Spleen (tissue), 11 donors: ENCODE measurements at regions not wholly inside any gene's neighbourhood (a gene's known extent, or its start where the extent isn't known, plus 50 kb on each side); places are given as distances from the start of the nearest gene placed in this dataset.

Experiments used
- DNase-seq: peaks from one replicate; pipeline ENCODE4 v3.0.0-alpha.2; 2020
- H3K27ac ChIP-seq, 8 donors: fragments of 200-600 bp; sonication (generic) in 7 of 8; 1 replicate in 4 of 8; 2 replicates in 4 of 8; pipeline versions ENCODE4 v1.5.0 to v1.8.0; 2016 to 2021; ENCODE audit warnings: inconsistent platforms in 4 of 8, mild to moderate bottlenecking in 4 of 8, moderate library complexity in 1 of 8
- H3K27me3 ChIP-seq, 7 donors: fragments of 200-600 bp; sonication (generic) in 6 of 7; replicated peaks in 1 of 7; 1 replicate in 4 of 7; 2 replicates in 3 of 7; pipeline versions ENCODE4 v1.5.0 to v1.8.0; 2016 to 2021; ENCODE audit warnings: inconsistent platforms in 3 of 7, mild to moderate bottlenecking in 1 of 7
- H3K36me3 ChIP-seq, 6 donors: fragments of 200-600 bp; sonication (generic) in 5 of 6; 1 replicate in 4 of 6; 2 replicates in 2 of 6; pipeline versions ENCODE4 v1.5.0 to v1.8.0; 2016 to 2021; ENCODE audit warnings: inconsistent platforms in 2 of 6
- H3K4me1 ChIP-seq, 6 donors: fragments of 200-600 bp; sonication (generic) in 5 of 6; 1 replicate in 3 of 6; 2 replicates in 3 of 6; pipeline versions ENCODE4 v1.5.0 to v1.8.0; 2016 to 2021; ENCODE audit warnings: inconsistent platforms in 3 of 6
- H3K4me3 ChIP-seq, 8 donors: fragments of 200-600 bp; sonication (generic) in 7 of 8; 1 replicate in 4 of 8; 2 replicates in 4 of 8; pipeline versions ENCODE4 v1.5.0 to v1.8.0; 2016 to 2021; ENCODE audit warnings: inconsistent platforms in 4 of 8, mild to moderate bottlenecking in 4 of 8, moderate library complexity in 2 of 8
- H3K9me3 ChIP-seq, 8 donors: fragments of 200-600 bp; sonication (generic) in 7 of 8; 1 replicate in 4 of 8; 2 replicates in 4 of 8; pipeline versions ENCODE4 v1.5.0 to v1.8.0; 2016 to 2021; ENCODE audit warnings: inconsistent platforms in 4 of 8
- CTCF ChIP-seq, 11 experiments: fragments of 200-600 bp in 7 of 11; fragments of 450-650 bp in 4 of 11; sonication (generic) in 4 of 11; IDR thresholded peaks in 8 of 11; conservative IDR thresholded peaks in 3 of 11; 1 replicate in 7 of 11; 2 replicates in 4 of 11; pipeline versions ENCODE4 v1.4.0 to v1.8.0; 2016 to 2021; ENCODE audit warnings: antibody characterized with exemption in 11 of 11, inconsistent platforms in 4 of 11, mild to moderate bottlenecking in 1 of 11
- POLR2A ChIP-seq, 3 donors: fragments of 450-650 bp; IDR thresholded peaks; one replicate each; pipeline ENCODE4 v1.5.1; 2017; ENCODE audit warnings: antibody characterized with exemption in 3 of 3, mild to moderate bottlenecking in 1 of 3
- POLR2AphosphoS5 ChIP-seq, 3 donors: sonication (generic); formaldehyde crosslinking; IDR thresholded peaks; one replicate each; pipeline ENCODE4 v1.5.1; 2017; ENCODE audit warnings: antibody characterized with exemption in 3 of 3
- WGBS, 5 donors: extraction: QIAGEN DNeasy Blood & Tissue Kit in 3 of 5; methylation state at CpG; one replicate each; pipeline versions ENCODE4 v1.1.5 to v1.1.7; 2013 to 2018; 5-methylcytosine and 5-hydroxymethylcytosine counted together
- intact Hi-C: fragments of 100-400 bp; cut with DNase I; formaldehyde crosslinking; loops from one replicate; pipeline ENCODE4 v1.15.0; 2023; ENCODE audit warnings: low total_unique reads
- donor health status: healthy with polysubstance abuse.
- donor health status: DM: no; HTN: no; CAD: no; lungs with moderate emphysema.
- donor health status: DM: no; HTN: no; CAD: no.
- donor health status: Bipolar disorder and iron deficiency.
- donor health status: healthy.
- donor health status: DM: no; HTN: no; CAD: no.
- donor health status: DM: yes; HTN: yes; CAD: no.

- Histone ChIP-seq H3K36me3 (no peaks in the 10 kb centered on the region), H3K4me1 (peaks cover 0 to 30% (median 5%) of the 10 kb centered on the region in 6 donors), H3K9me3 (no peaks in the 10 kb centered on the region), H3K27me3 (no peaks in the 10 kb centered on the region), H3K4me3 (no peak overlapping the region), H3K27ac (no peak overlapping the region)
- intact Hi-C loops = no loop called here
- no peak for DNase-seq
- TF ChIP-seq CTCF (IDR thresholded peaks at IDR 0.05 in 8 of 11, conservative IDR thresholded peaks at IDR 0.05 in 3 of 11) (no peak), POLR2AphosphoS5 (IDR thresholded peaks at IDR 0.05) (no peak), POLR2A (IDR thresholded peaks at IDR 0.05) (no peak)
- WGBS, 5 donors = 79 to 97% (median 90%) methylated on average over 3 of the region's 3 CpGs
Measured at GRCh38 chr2:217407362-217407761, 547.5 kb upstream of the TNP1 start.

GRCh38 chr2:217404236-217404760 lies 544.4 kb upstream of the TNP1 start:
- DNase-seq = no peak
- H3K9me3 ChIP-seq = no peaks in the 10 kb centered on the region
- no peaks in the 10 kb centered on the region for H3K27me3 ChIP-seq
- TF ChIP-seq CTCF (IDR thresholded peaks at IDR 0.05 in 8 of 11, conservative IDR thresholded peaks at IDR 0.05 in 3 of 11) = no peak
- no peak for TF ChIP-seq POLR2AphosphoS5 (IDR thresholded peaks at IDR 0.05)
- no peak for TF ChIP-seq POLR2A (IDR thresholded peaks at IDR 0.05)
- 55 to 74% (median 59%) methylated on average over 2 of the region's 2 CpGs for WGBS, 5 donors
- peaks cover 0 to 18% (median 6%) of the 10 kb centered on the region in 6 donors for H3K4me1 ChIP-seq
- H3K4me3 ChIP-seq = no peak overlapping the region
- intact Hi-C loops = no loop called here
- no peaks in the 10 kb centered on the region for H3K36me3 ChIP-seq
- no peak overlapping the region for H3K27ac ChIP-seq

GRCh38 chr2:217402761-217403383 lies 543.0 kb upstream of the TNP1 start:
- Histone ChIP-seq H3K4me1 (peaks cover 0 to 29% (median 11%) of the 10 kb centered on the region in 6 donors), H3K4me3 (no peak overlapping the region), H3K9me3 (no peaks in the 10 kb centered on the region), H3K27me3 (no peaks in the 10 kb centered on the region), H3K36me3 (no peaks in the 10 kb centered on the region), H3K27ac (peak overlapping the region in 3 of 8 donors; percentile 19 to 47 (median 32))
- no peak for TF ChIP-seq POLR2A (IDR thresholded peaks at IDR 0.05)
- no peak for TF ChIP-seq POLR2AphosphoS5 (IDR thresholded peaks at IDR 0.05)
- TF ChIP-seq CTCF (IDR thresholded peaks at IDR 0.05 in 8 of 11, conservative IDR thresholded peaks at IDR 0.05 in 3 of 11) = no peak
- intact Hi-C loops = no loop called here
- 41 to 60% (median 45%) methylated on average over 6 of the region's 6 CpGs for WGBS, 5 donors
- DNase-seq = no peak

GRCh38 chr2:217402144-217402543 lies 542.3 kb upstream of the TNP1 start:
- Histone ChIP-seq H3K4me1 (peaks cover 0 to 29% (median 12%) of the 10 kb centered on the region in 6 donors), H3K4me3 (no peak overlapping the region), H3K27me3 (no peaks in the 10 kb centered on the region), H3K9me3 (no peaks in the 10 kb centered on the region), H3K36me3 (no peaks in the 10 kb centered on the region), H3K27ac (peak overlapping the region in 3 of 8 donors; percentile 10 to 47 (median 32))
- WGBS, 5 donors = 82 to 88% (median 87%) methylated on average over 3 of the region's 3 CpGs
- no peak for TF ChIP-seq POLR2AphosphoS5 (IDR thresholded peaks at IDR 0.05)
- no peak for TF ChIP-seq POLR2A (IDR thresholded peaks at IDR 0.05)
- TF ChIP-seq CTCF (IDR thresholded peaks at IDR 0.05 in 8 of 11, conservative IDR thresholded peaks at IDR 0.05 in 3 of 11) = no peak
- no peak for DNase-seq
- intact Hi-C loops = no loop called here
